ENCODE measurements at regions not wholly inside any gene's neighbourhood (a gene's known extent, or its start where the extent isn't known, plus 50 kb on each side); places are given as distances from the start of the nearest gene placed in this dataset.

DNA sequence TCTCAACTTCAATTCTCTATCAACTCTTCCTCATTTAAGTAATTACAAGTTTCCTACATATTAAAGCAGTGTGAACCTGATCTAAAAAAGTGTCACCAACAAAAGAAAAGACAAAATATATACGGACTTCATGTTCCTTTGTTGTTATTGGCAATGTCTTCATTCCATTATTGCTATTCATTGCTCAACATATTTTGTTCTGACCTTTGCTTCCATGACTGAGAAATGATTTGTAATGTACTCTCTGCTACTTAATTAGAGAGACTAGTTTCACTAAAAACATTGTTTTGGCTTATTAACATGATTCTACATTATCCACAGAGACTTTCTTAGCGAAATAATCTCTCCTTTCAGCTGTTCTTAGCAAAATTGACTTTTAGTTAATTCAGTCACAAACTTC is 657.2 kb upstream of the ROBO1 start:
- FAIRE-seq, result no peak

DNA sequence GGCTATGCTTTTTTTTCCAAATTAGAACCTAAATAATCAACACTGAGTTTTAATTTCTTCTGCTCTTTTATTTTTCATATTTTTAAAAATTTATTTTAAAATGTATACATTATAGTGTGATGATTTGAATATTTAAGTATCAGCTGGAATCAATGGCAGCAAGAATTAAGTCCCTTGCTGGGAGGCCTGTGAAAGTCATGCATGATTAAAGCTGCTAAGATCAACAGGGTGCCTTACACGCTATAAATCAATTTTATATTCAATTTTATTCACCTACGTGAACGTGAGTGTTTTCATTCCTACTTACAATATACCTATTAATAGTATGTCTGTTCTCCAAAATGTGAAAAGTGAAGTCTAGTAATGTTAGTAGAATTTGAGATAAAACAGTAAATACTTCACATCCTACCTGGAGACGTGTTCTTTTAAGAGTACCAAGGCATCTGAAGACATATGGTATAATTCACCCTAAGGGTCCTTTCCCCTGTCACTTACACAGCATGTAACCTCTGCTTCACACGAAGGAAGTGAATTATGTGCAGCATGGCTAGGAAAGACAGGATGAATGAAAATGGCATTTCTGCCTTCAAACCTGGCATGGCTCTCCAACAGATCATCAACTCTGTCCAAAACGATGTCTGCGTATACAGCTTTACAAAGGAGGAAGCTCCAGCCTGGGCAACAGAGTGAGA is 640.4 kb upstream of the ROBO1 start:
- no peak for FAIRE-seq
- no peak overlapping the region for H3K27ac ChIP-seq
- CTCF ChIA-PET, result no interaction called here
- H3K9me3 ChIP-seq, result no peaks in the 10 kb centered on the region
- no peak overlapping the region for H3K4me3 ChIP-seq
- no peaks in the 10 kb centered on the region for H3K4me1 ChIP-seq
- 35% methylated on average over 7 of the region's 7 CpGs for WGBS (ENCODE audit: missing lambda C conversion rate)
- DNase-seq (ENCODE audit: low read depth in 1 of 2, low spot score in 1 of 2), result no peak
- POLR2A ChIA-PET, result no interaction called here
- no peak for TF ChIP-seq NPAS2 (CRISPR knock-in tag; IDR thresholded peaks at IDR 0.05; ENCODE audit: borderline replicate concordance)
- TF ChIP-seq ZC3H11A (IDR thresholded peaks at IDR 0.05), result no peak
- TF ChIP-seq USF2 (IDR thresholded peaks at IDR 0.05), result no peak
- TF ChIP-seq CEBPB (IDR thresholded peaks at IDR 0.05), result no peak
- no peak for TF ChIP-seq MYC (IDR thresholded peaks at IDR 0.05; ENCODE audit: borderline replicate concordance, low read length)
- TF ChIP-seq SREBF2 (IDR thresholded peaks at IDR 0.05), result no peak
- TF ChIP-seq SMC3 (IDR thresholded peaks at IDR 0.05), result no peak
- no peak for TF ChIP-seq BHLHE40 (IDR thresholded peaks at IDR 0.05; ENCODE audit: low read depth, low read length)
- no peak for TF ChIP-seq CHD4 (IDR thresholded peaks at IDR 0.05; ENCODE audit: borderline replicate concordance)
- TF ChIP-seq RCOR1 (IDR thresholded peaks at IDR 0.05; ENCODE audit: low read depth, low read length), result no peak
- TF ChIP-seq RARB (CRISPR knock-in tag; IDR thresholded peaks at IDR 0.05), result no peak
- no peak for TF ChIP-seq TFCP2L1 (CRISPR knock-in tag; IDR thresholded peaks at IDR 0.05)
- TF ChIP-seq ZNF302 (CRISPR knock-in tag; IDR thresholded peaks at IDR 0.05), result no peak
- no peak overlapping the region for H3K4me2 ChIP-seq
- no peak for ATAC-seq

More for the DNA sequence above, 657.2 kb upstream of the ROBO1 start:
- DNase-seq (ENCODE audit: low read depth in 1 of 2, low spot score in 1 of 2) (no peak), ATAC-seq (no peak)
- ChIA-PET CTCF (no interaction called here), POLR2A (no interaction called here)
- TF ChIP-seq SMC3 (IDR thresholded peaks at IDR 0.05) (no peak), FOXS1 (CRISPR knock-in tag; IDR thresholded peaks at IDR 0.05) (no peak), KDM1A (IDR thresholded peaks at IDR 0.05; ENCODE audit: low read depth) (no peak), POLR2A (IDR thresholded peaks at IDR 0.05; ENCODE audit: low read length) (no peak), MAZ (IDR thresholded peaks at IDR 0.05; ENCODE audit: borderline replicate concordance, low read depth, low read length) (no peak), RNF2 (IDR thresholded peaks at IDR 0.05; ENCODE audit: borderline replicate concordance, low read depth) (no peak), E2F6 (IDR thresholded peaks at IDR 0.05; ENCODE audit: borderline replicate concordance, low read depth) (no peak), GATA3 (IDR thresholded peaks at IDR 0.05; ENCODE audit: borderline replicate concordance) (no peak), CHD4 (IDR thresholded peaks at IDR 0.05; ENCODE audit: borderline replicate concordance) (no peak), NPAS2 (CRISPR knock-in tag; IDR thresholded peaks at IDR 0.05; ENCODE audit: borderline replicate concordance) (no peak), KDM5A (IDR thresholded peaks at IDR 0.05) (no peak), FOSL2 (IDR thresholded peaks at IDR 0.05) (no peak), FOSL2 (CRISPR knock-in tag; IDR thresholded peaks at IDR 0.05) (no peak), RCOR1 (IDR thresholded peaks at IDR 0.05; ENCODE audit: low read depth, low read length) (no peak), ZSCAN20 (CRISPR knock-in tag; IDR thresholded peaks at IDR 0.05) (no peak), EHF (CRISPR knock-in tag; IDR thresholded peaks at IDR 0.05) (no peak), HEYL (CRISPR knock-in tag; IDR thresholded peaks at IDR 0.05) (no peak)
- TF ChIP-seq, protein P1, sequence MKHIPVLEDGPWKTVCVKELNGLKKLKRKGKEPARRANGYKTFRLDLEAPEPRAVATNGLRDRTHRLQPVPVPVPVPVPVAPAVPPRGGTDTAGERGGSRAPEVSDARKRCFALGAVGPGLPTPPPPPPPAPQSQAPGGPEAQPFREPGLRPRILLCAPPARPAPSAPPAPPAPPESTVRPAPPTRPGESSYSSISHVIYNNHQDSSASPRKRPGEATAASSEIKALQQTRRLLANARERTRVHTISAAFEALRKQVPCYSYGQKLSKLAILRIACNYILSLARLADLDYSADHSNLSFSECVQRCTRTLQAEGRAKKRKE (CRISPR knock-in tag; IDR thresholded peaks at IDR 0.05; ENCODE audit: low read depth), result no peak
- TF ChIP-seq, protein P2, sequence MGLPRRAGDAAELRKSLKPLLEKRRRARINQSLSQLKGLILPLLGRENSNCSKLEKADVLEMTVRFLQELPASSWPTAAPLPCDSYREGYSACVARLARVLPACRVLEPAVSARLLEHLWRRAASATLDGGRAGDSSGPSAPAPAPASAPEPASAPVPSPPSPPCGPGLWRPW (IDR thresholded peaks at IDR 0.05), result no peak
- TF ChIP-seq, protein P3, sequence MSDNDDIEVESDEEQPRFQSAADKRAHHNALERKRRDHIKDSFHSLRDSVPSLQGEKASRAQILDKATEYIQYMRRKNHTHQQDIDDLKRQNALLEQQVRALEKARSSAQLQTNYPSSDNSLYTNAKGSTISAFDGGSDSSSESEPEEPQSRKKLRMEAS (IDR thresholded peaks at IDR 0.05), result no peak
- no peak overlapping the region for H3K27ac ChIP-seq
- H3K4me3 ChIP-seq, result no peak overlapping the region
- no peaks in the 10 kb centered on the region for H3K9me3 ChIP-seq
- H3K4me1 ChIP-seq, result no peaks in the 10 kb centered on the region
- WGBS (ENCODE audit: missing lambda C conversion rate), result 6% methylated on average over 2 of the region's 2 CpGs
- H3K4me2 ChIP-seq, result no peak overlapping the region

Measured in A549 (cell line).